ENCODE measurements at regions not wholly inside any gene's neighbourhood (a gene's known extent, or its start where the extent isn't known, plus 50 kb on each side); places are given as distances from the start of the nearest gene placed in this dataset.

GRCh38 chr2:118611691-118612090 is 235.8 kb downstream of the EN1 start:
- no peaks in the 10 kb centered on the region for H3K9me3 ChIP-seq (ENCODE audit: control insufficient read depth, insufficient read depth, low read length)
- H3K27me3 ChIP-seq (ENCODE audit: control insufficient read depth, low read length) = no peaks in the 10 kb centered on the region

DNA sequence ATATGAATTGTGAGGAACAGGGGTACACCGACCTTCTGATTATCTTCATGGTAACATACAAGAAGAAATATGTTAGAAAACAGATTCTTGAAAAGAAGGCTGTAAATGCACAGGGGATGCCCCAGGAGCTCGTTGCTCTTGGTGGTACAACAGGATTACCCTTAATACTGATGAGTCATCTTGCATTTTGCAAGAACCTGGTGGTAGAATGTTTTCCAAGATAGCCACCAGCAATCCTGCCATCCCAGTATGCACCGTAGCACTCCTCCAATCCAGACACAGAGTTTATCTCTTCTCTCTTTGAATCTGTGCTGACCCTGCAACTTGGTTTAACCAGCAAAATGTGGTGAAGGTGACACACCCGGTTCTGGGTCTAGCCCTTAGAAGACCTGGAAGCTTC is 238.3 kb downstream of the EN1 start:
- H3K9me3 ChIP-seq (ENCODE audit: control insufficient read depth, insufficient read depth, low read length) = no peaks in the 10 kb centered on the region
- no peak overlapping the region for H3K27ac ChIP-seq (ENCODE audit: low read depth, low read length)
- H4K20me1 ChIP-seq (ENCODE audit: control insufficient read depth, insufficient read depth, low read depth, low read length) = no peaks in the 10 kb centered on the region
- no peak overlapping the region for H3K4me3 ChIP-seq (ENCODE audit: low read length)
- H3F3A ChIP-seq (ENCODE audit: control insufficient read depth, insufficient read depth) = no peaks in the 10 kb centered on the region
- TF ChIP-seq, protein P1, sequence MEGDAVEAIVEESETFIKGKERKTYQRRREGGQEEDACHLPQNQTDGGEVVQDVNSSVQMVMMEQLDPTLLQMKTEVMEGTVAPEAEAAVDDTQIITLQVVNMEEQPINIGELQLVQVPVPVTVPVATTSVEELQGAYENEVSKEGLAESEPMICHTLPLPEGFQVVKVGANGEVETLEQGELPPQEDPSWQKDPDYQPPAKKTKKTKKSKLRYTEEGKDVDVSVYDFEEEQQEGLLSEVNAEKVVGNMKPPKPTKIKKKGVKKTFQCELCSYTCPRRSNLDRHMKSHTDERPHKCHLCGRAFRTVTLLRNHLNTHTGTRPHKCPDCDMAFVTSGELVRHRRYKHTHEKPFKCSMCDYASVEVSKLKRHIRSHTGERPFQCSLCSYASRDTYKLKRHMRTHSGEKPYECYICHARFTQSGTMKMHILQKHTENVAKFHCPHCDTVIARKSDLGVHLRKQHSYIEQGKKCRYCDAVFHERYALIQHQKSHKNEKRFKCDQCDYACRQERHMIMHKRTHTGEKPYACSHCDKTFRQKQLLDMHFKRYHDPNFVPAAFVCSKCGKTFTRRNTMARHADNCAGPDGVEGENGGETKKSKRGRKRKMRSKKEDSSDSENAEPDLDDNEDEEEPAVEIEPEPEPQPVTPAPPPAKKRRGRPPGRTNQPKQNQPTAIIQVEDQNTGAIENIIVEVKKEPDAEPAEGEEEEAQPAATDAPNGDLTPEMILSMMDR (IDR thresholded peaks at IDR 0.05; ENCODE audit: low read depth, low read length, poor library complexity, severe bottlenecking) = no peak
- TF ChIP-seq EZH2phosphoT487 (IDR thresholded peaks at IDR 0.05; ENCODE audit: borderline replicate concordance, low read length) = no peak
- no peaks in the 10 kb centered on the region for H3K9me2 ChIP-seq (replicated peaks; ENCODE audit: control insufficient read depth, low read length)
- no peak overlapping the region for H3K4me2 ChIP-seq (ENCODE audit: low read length)
- no peaks in the 10 kb centered on the region for H3K4me1 ChIP-seq (ENCODE audit: control insufficient read depth, low read length)
- no peaks in the 10 kb centered on the region for H3K79me2 ChIP-seq (ENCODE audit: control insufficient read depth, low read length)
- H3K36me3 ChIP-seq (ENCODE audit: control insufficient read depth, low read length) = no peaks in the 10 kb centered on the region
- no peaks in the 10 kb centered on the region for H3K27me3 ChIP-seq (ENCODE audit: control insufficient read depth, low read length)

More at GRCh38 chr2:118611691-118612090, 235.8 kb downstream of the EN1 start:
- H3K9me2 ChIP-seq (replicated peaks; ENCODE audit: control insufficient read depth, low read length) = no peaks in the 10 kb centered on the region
- no peaks in the 10 kb centered on the region for H3K4me1 ChIP-seq (ENCODE audit: control insufficient read depth, low read length)
- H3F3A ChIP-seq (ENCODE audit: control insufficient read depth, insufficient read depth) = no peaks in the 10 kb centered on the region
- no peaks in the 10 kb centered on the region for H3K79me2 ChIP-seq (ENCODE audit: control insufficient read depth, low read length)
- no peak overlapping the region for H3K27ac ChIP-seq (ENCODE audit: low read depth, low read length)
- TF ChIP-seq EZH2phosphoT487 (IDR thresholded peaks at IDR 0.05; ENCODE audit: borderline replicate concordance, low read length) = no peak
- TF ChIP-seq, protein P1 (IDR thresholded peaks at IDR 0.05; ENCODE audit: low read depth, low read length, poor library complexity, severe bottlenecking) = no peak
- no peaks in the 10 kb centered on the region for H4K20me1 ChIP-seq (ENCODE audit: control insufficient read depth, insufficient read depth, low read depth, low read length)
- H3K4me3 ChIP-seq (ENCODE audit: low read length) = no peak overlapping the region
- H3K36me3 ChIP-seq (ENCODE audit: control insufficient read depth, low read length) = no peaks in the 10 kb centered on the region
- H3K4me2 ChIP-seq (ENCODE audit: low read length) = no peak overlapping the region

DNA sequence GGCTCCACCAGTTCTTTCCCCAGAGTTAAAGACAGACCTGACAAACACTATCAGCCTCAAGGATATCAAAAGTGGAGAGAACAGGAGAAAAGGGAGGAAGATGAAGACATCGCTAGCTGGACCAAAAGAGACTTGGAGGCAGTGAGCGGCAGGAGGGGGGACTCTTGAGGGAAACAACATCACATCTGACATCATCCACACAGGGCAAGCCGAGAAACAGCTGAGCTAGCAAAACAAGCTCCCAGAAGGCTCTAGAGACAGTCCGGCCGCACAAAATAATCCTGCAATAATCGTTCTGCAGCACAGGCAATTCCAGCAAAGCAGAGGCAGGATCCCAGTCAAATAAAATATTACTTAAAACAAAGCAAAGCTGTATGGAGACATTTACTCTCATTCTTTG is 239.8 kb downstream of the EN1 start:
- H3F3A ChIP-seq (ENCODE audit: control insufficient read depth, insufficient read depth) = no peaks in the 10 kb centered on the region
- no peak overlapping the region for H3K27ac ChIP-seq (ENCODE audit: low read depth, low read length)
- no peaks in the 10 kb centered on the region for H3K79me2 ChIP-seq (ENCODE audit: control insufficient read depth, low read length)
- H4K20me1 ChIP-seq (ENCODE audit: control insufficient read depth, insufficient read depth, low read depth, low read length) = no peaks in the 10 kb centered on the region
- H3K4me2 ChIP-seq (ENCODE audit: low read length) = no peak overlapping the region
- H3K9me3 ChIP-seq (ENCODE audit: control insufficient read depth, insufficient read depth, low read length) = no peaks in the 10 kb centered on the region
- no peaks in the 10 kb centered on the region for H3K27me3 ChIP-seq (ENCODE audit: control insufficient read depth, low read length)
- TF ChIP-seq, protein P1 (IDR thresholded peaks at IDR 0.05; ENCODE audit: low read depth, low read length, poor library complexity, severe bottlenecking) = no peak
- H3K4me3 ChIP-seq (ENCODE audit: low read length) = no peak overlapping the region
- no peaks in the 10 kb centered on the region for H3K9me2 ChIP-seq (replicated peaks; ENCODE audit: control insufficient read depth, low read length)
- H3K36me3 ChIP-seq (ENCODE audit: control insufficient read depth, low read length) = no peaks in the 10 kb centered on the region
- no peaks in the 10 kb centered on the region for H3K4me1 ChIP-seq (ENCODE audit: control insufficient read depth, low read length)

DNA sequence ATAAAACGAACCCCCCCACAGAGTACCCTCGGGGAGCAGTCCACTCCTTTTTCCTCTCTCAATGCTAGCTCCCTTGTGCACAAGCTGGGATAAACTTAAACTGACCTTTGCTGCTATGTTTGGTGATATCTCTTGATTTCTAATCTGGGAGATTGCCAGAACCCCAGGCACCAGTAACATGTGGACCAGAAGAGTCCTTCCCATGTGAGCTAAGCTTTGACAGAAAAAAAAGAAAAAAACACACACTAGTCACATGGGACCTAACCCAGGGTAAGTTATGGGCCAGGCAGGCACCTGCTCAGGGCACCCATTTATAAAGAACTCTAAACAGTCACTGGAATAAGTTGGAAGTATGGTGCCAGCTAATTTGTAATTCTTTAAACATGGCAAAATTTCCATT is 242.6 kb downstream of the EN1 start:
- no peak overlapping the region for H3K27ac ChIP-seq (ENCODE audit: low read depth, low read length)
- H3K4me3 ChIP-seq (ENCODE audit: low read length) = no peak overlapping the region
- no peaks in the 10 kb centered on the region for H3F3A ChIP-seq (ENCODE audit: control insufficient read depth, insufficient read depth)
- no peaks in the 10 kb centered on the region for H3K36me3 ChIP-seq (ENCODE audit: control insufficient read depth, low read length)
- no peak overlapping the region for H3K4me2 ChIP-seq (ENCODE audit: low read length)
- no peaks in the 10 kb centered on the region for H3K9me2 ChIP-seq (replicated peaks; ENCODE audit: control insufficient read depth, low read length)
- H3K4me1 ChIP-seq (ENCODE audit: control insufficient read depth, low read length) = no peaks in the 10 kb centered on the region
- no peaks in the 10 kb centered on the region for H4K20me1 ChIP-seq (ENCODE audit: control insufficient read depth, insufficient read depth, low read depth, low read length)
- TF ChIP-seq, protein P1 (IDR thresholded peaks at IDR 0.05; ENCODE audit: low read depth, low read length, poor library complexity, severe bottlenecking) = no peak
- TF ChIP-seq EZH2phosphoT487 (IDR thresholded peaks at IDR 0.05; ENCODE audit: borderline replicate concordance, low read length) = no peak
- no peaks in the 10 kb centered on the region for H3K9me3 ChIP-seq (ENCODE audit: control insufficient read depth, insufficient read depth, low read length)
- no peaks in the 10 kb centered on the region for H3K27me3 ChIP-seq (ENCODE audit: control insufficient read depth, low read length)
- H3K79me2 ChIP-seq (ENCODE audit: control insufficient read depth, low read length) = no peaks in the 10 kb centered on the region

Measured in DOHH2 (cell line).